ENCODE measurements at regions not wholly inside any gene's neighbourhood (a gene's known extent, or its start where the extent isn't known, plus 50 kb on each side); places are given as distances from the start of the nearest gene placed in this dataset.

DNA sequence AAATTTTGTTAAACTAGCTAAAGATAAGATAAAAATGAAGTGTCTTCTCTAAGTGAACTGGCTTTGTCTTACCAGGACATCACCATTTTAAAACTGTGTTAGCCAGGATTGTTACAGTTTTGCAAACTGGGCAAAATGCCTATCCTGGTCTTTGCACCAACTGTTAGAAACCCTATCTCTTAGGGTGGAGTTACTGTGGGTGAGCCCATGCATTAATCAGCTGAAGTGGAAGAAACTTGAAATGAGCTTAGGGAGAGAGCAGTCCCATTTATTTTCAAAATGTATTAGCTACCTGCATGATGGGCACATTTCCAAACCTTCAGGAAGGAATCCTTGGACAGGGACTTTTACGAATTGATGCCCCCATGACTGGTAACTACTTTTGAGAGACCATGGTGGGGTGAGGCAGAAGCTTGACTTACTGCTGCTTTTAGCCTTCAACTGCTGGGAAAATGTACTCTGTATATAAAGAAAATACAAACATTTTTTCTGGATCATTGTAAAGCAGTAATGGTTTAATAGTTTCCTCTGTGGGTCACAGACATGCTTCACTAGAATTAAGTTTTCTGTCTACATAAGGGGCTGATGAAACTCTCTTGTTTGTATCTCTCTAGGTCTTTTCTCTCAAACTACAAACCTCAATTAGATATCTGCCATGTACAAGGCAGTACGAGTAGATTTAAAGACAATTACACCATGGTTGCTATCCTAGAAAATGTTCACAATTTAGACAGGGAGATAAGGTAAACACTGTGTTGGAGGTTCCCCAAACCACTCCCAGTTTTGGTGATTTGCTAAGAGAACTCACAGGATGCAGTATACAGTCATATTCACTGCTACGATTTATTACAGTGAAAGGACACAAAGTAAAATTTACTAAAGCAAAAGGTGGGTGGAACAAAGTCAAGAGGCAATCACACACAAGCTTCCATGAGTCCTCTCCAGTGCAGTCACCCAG is 321.4 kb upstream of the MMADHC start:
- TF ChIP-seq CTCF (IDR thresholded peaks at IDR 0.05) (no peak), ZFX (IDR thresholded peaks at IDR 0.05; ENCODE audit: borderline replicate concordance) (no peak)
